GM12891 (cell line): ENCODE measurements at regions not wholly inside any gene's neighbourhood (a gene's known extent, or its start where the extent isn't known, plus 50 kb on each side); places are given as distances from the start of the nearest gene placed in this dataset.

Source experiments
- POLR2A ChIP-seq: IDR thresholded peaks from 2 replicates; pipeline ENCODE4 v1.6.1; 2011; ENCODE audit warnings: low read depth, low read length, control low read depth
- POLR2AphosphoS5 ChIP-seq: IDR thresholded peaks from 2 replicates; pipeline ENCODE4 v1.6.1; 2011; ENCODE audit warnings: low read depth, low read length, control low read depth
- POU2F2 ChIP-seq: IDR thresholded peaks from 2 replicates; pipeline ENCODE4 v1.6.1; 2011; ENCODE audit warnings: low read depth, mild to moderate bottlenecking, control low read depth, low read length, moderate library complexity
- TAF1 ChIP-seq: IDR thresholded peaks from 2 replicates; pipeline ENCODE4 v1.6.1; 2011; ENCODE audit warnings: low read depth, low read length, control low read depth

- TF ChIP-seq POLR2A, result no peak
- TF ChIP-seq POLR2AphosphoS5, result no peak
- TF ChIP-seq TAF1, result no peak
- TF ChIP-seq POU2F2, result no peak
Observed at GRCh38 chr6:10194816-10195672, 219.8 kb downstream of the TFAP2A start.
